Tibial nerve (tissue), 4 donors: ENCODE measurements at regions not wholly inside any gene's neighbourhood (a gene's known extent, or its start where the extent isn't known, plus 50 kb on each side); places are given as distances from the start of the nearest gene placed in this dataset.

Source experiments
- DNase-seq, 2 donors: peaks; one replicate each; pipeline ENCODE4 v3.0.0-alpha.2; 2019; ENCODE audit warnings: low spot score in 2 of 2
- H3K27ac ChIP-seq, 4 donors: fragments of 200-600 bp; sonication (generic) in 3 of 4; one replicate each; pipeline ENCODE4 v1.5.1; 2017 to 2019; ENCODE audit warnings: mild to moderate bottlenecking in 1 of 4
- H3K27me3 ChIP-seq, 2 donors: fragments of 200-600 bp; sonication (generic) in 1 of 2; one replicate each; pipeline versions ENCODE4 v1.5.1 to v1.6.0; 2017 to 2019
- H3K36me3 ChIP-seq, 3 donors: fragments of 200-600 bp; sonication (generic); one replicate each; pipeline ENCODE4 v1.5.1; 2018 to 2019
- H3K4me1 ChIP-seq, 4 donors: fragments of 200-600 bp; sonication (generic) in 3 of 4; one replicate each; pipeline ENCODE4 v1.5.1; 2017 to 2019
- H3K4me3 ChIP-seq, 4 donors: fragments of 200-600 bp; sonication (generic) in 3 of 4; one replicate each; pipeline ENCODE4 v1.5.1; 2017 to 2019; ENCODE audit warnings: mild to moderate bottlenecking in 1 of 4, moderate library complexity in 1 of 4
- H3K9me3 ChIP-seq, 4 donors: fragments of 200-600 bp; sonication (generic) in 3 of 4; one replicate each; pipeline ENCODE4 v1.5.1; 2017 to 2019
- CTCF ChIP-seq, 5 experiments: fragments of 200-600 bp in 3 of 5; fragments of 450-650 bp in 2 of 5; sonication (generic) in 3 of 5; IDR thresholded peaks; one replicate each; pipeline ENCODE4 v1.5.1; 2016 to 2019; ENCODE audit warnings: antibody characterized with exemption in 5 of 5, mild to moderate bottlenecking in 3 of 5, moderate library complexity in 2 of 5
- EP300 ChIP-seq, 2 donors: sonication (generic); formaldehyde crosslinking; IDR thresholded peaks; one replicate each; pipeline ENCODE4 v1.6.1; 2017; ENCODE audit warnings: antibody characterized with exemption in 2 of 2, mild to moderate bottlenecking in 1 of 2
- POLR2A ChIP-seq, 2 donors: fragments of 450-650 bp; IDR thresholded peaks; one replicate each; pipeline ENCODE4 v1.6.1; 2017; ENCODE audit warnings: antibody characterized with exemption in 2 of 2, mild to moderate bottlenecking in 2 of 2, moderate library complexity in 2 of 2
- WGBS, 2 donors: methylation state at CpG; one replicate each; pipeline ENCODE4 v1.1.5; 2018; 5-methylcytosine and 5-hydroxymethylcytosine counted together

- Histone ChIP-seq H3K4me3 (no peak overlapping the region), H3K4me1 (peaks cover 0 to 25% (median 0%) of the 10 kb centered on the region in 4 donors), H3K9me3 (no peaks in the 10 kb centered on the region), H3K36me3 (no peaks in the 10 kb centered on the region), H3K27me3 (no peaks in the 10 kb centered on the region), H3K27ac (no peak overlapping the region)
- no peak for DNase-seq
- 46 to 48% methylated on average over 5 of the region's 5 CpGs for WGBS, 2 donors
- TF ChIP-seq CTCF (IDR thresholded peaks at IDR 0.05) (no peak), EP300 (IDR thresholded peaks at IDR 0.05) (no peak), POLR2A (IDR thresholded peaks at IDR 0.05) (no peak)
Observed at GRCh38 chr14:58713677-58714076, 75.9 kb downstream of the DACT1 start.

- Histone ChIP-seq H3K9me3 (no peaks in the 10 kb centered on the region), H3K4me1 (peaks cover 0 to 17% (median 0%) of the 10 kb centered on the region in 4 donors), H3K36me3 (no peaks in the 10 kb centered on the region), H3K27ac (no peak overlapping the region), H3K4me3 (peak overlapping the region in 1 of 4 donors; percentile 13), H3K27me3 (no peaks in the 10 kb centered on the region)
- TF ChIP-seq POLR2A (IDR thresholded peaks at IDR 0.05) (no peak), EP300 (IDR thresholded peaks at IDR 0.05) (no peak), CTCF (IDR thresholded peaks at IDR 0.05) (no peak)
- DNase-seq, result no peak
- WGBS, 2 donors, result 59 to 79% methylated on average over 6 of the region's 6 CpGs
Observed at GRCh38 chr14:58716706-58717105, 78.9 kb downstream of the DACT1 start.

GRCh38 chr14:58717211-58717610, 79.4 kb downstream of the DACT1 start:
- Histone ChIP-seq H3K27ac (peak overlapping the region in 1 of 4 donors; percentile 1), H3K27me3 (no peaks in the 10 kb centered on the region), H3K4me1 (peaks cover 0 to 17% (median 0%) of the 10 kb centered on the region in 4 donors), H3K4me3 (no peak overlapping the region), H3K36me3 (no peaks in the 10 kb centered on the region), H3K9me3 (no peaks in the 10 kb centered on the region)
- TF ChIP-seq CTCF (IDR thresholded peaks at IDR 0.05) (no peak), EP300 (IDR thresholded peaks at IDR 0.05) (no peak), POLR2A (IDR thresholded peaks at IDR 0.05) (no peak)
- DNase-seq, result no peak

- Histone ChIP-seq H3K27ac (peak overlapping the region in 1 of 4 donors; percentile 1), H3K27me3 (no peaks in the 10 kb centered on the region), H3K4me1 (peaks cover 0 to 17% (median 0%) of the 10 kb centered on the region in 4 donors), H3K36me3 (no peaks in the 10 kb centered on the region), H3K4me3 (no peak overlapping the region), H3K9me3 (no peaks in the 10 kb centered on the region)
- TF ChIP-seq CTCF (IDR thresholded peaks at IDR 0.05) (no peak), EP300 (IDR thresholded peaks at IDR 0.05) (no peak), POLR2A (IDR thresholded peaks at IDR 0.05) (no peak)
- DNase-seq, result no peak
- WGBS, 2 donors, result 17 to 29% methylated on average over 2 of the region's 2 CpGs
Observed at GRCh38 chr14:58717813-58718212, 80.1 kb downstream of the DACT1 start.

GRCh38 chr14:58718226-58719205, 80.8 kb downstream of the DACT1 start:
- Histone ChIP-seq H3K27ac (no peak overlapping the region), H3K4me3 (no peak overlapping the region), H3K27me3 (no peaks in the 10 kb centered on the region), H3K4me1 (peaks cover 0 to 17% (median 0%) of the 10 kb centered on the region in 4 donors), H3K36me3 (no peaks in the 10 kb centered on the region), H3K9me3 (no peaks in the 10 kb centered on the region)
- TF ChIP-seq CTCF (IDR thresholded peaks at IDR 0.05) (no peak), POLR2A (IDR thresholded peaks at IDR 0.05) (no peak), EP300 (IDR thresholded peaks at IDR 0.05) (no peak)
- DNase-seq, result no peak
- 69 to 79% methylated on average over 5 of the region's 5 CpGs for WGBS, 2 donors
